SK-N-SH (cell line): ENCODE measurements at regions not wholly inside any gene's neighbourhood (a gene's known extent, or its start where the extent isn't known, plus 50 kb on each side); places are given as distances from the start of the nearest gene placed in this dataset.

Experiments used
- CTCF ChIA-PET: fragments of 300-600, 350-600 bp; formaldehyde crosslinking; extraction: SDS; loops from one replicate; lab custom pipeline; 2021; lab: Yijun Ruan, JAX
- POLR2A ChIA-PET: fragments of 350-600 bp; sonication (Branson Sonifier 250); formaldehyde crosslinking; extraction: SDS; loops from one replicate; lab custom pipeline; 2020; ENCODE audit warnings: antibody characterized with exemption, inconsistent platforms; lab: Yijun Ruan, JAX
- DNase-seq: peaks from one replicate; pipeline ENCODE4 v3.0.0; 2012
- H2AFZ ChIP-seq: fragments of 200-600 bp; sonication (generic); 2 replicates; pipeline ENCODE4 v1.8.1; 2016; ENCODE audit warnings: antibody characterized with exemption, mild to moderate bottlenecking, low read depth
- H3F3A ChIP-seq: fragments of 200-600 bp; sonication (generic); replicated peaks from 2 replicates; pipeline ENCODE3; 2016; ENCODE audit warnings: antibody characterized with exemption, mild to moderate bottlenecking; ENCODE audit not compliant: insufficient read depth
- H3K27ac ChIP-seq, 2 experiments: fragments of 200-500 bp in 1 of 2; fragments of 200-600 bp in 1 of 2; sonication (Bioruptor generic) in 1 of 2; sonication (generic), shearing (Covaris generic) in 1 of 2; 2 replicates each; pipeline versions ENCODE4 v1.5.1 to v1.6.1; 2014 to 2016; ENCODE audit warnings: low read depth in 2 of 2, inconsistent platforms in 1 of 2, low read length in 1 of 2, mild to moderate bottlenecking in 1 of 2, mixed read lengths in 1 of 2
- H3K27me3 ChIP-seq: fragments of 200-600 bp; sonication (generic), shearing (Covaris generic); 2 replicates; pipeline ENCODE4 v1.6.1; 2016; ENCODE audit warnings: mixed run types; ENCODE audit not compliant: insufficient read depth
- H3K36me3 ChIP-seq, 2 experiments: fragments of 200-500 bp in 1 of 2; fragments of 200-600 bp in 1 of 2; sonication (Bioruptor generic) in 1 of 2; sonication (generic) in 1 of 2; replicated peaks in 1 of 2; 2 replicates each; pipeline versions ENCODE3 to v1.5.1; 2014 to 2016; ENCODE audit warnings: low read length in 1 of 2, mild to moderate bottlenecking in 1 of 2; ENCODE audit not compliant: insufficient read depth in 2 of 2, control insufficient read depth in 1 of 2
- H3K4me1 ChIP-seq, 2 experiments: fragments of 200-500 bp in 1 of 2; fragments of 200-600 bp in 1 of 2; sonication (Bioruptor generic) in 1 of 2; sonication (generic), shearing (Covaris generic) in 1 of 2; 2 replicates each; pipeline versions ENCODE4 v1.5.1 to v1.6.1; 2014 to 2016; ENCODE audit warnings: low read depth in 1 of 2, low read length in 1 of 2, mixed run types in 1 of 2; ENCODE audit not compliant: insufficient read depth in 2 of 2, control insufficient read depth in 1 of 2
- H3K4me2 ChIP-seq: fragments of 200-600 bp; sonication (generic), shearing (Covaris generic); 2 replicates; pipeline ENCODE4 v1.6.1; 2017; ENCODE audit warnings: mixed run types
- H3K4me3 ChIP-seq, 2 experiments: fragments of 200-500 bp in 1 of 2; fragments of 200-600 bp in 1 of 2; sonication (Bioruptor generic) in 1 of 2; sonication (generic), shearing (Covaris generic) in 1 of 2; 2 replicates each; pipeline versions ENCODE4 v1.5.1 to v1.8.1; 2014 to 2016; ENCODE audit warnings: low read depth in 2 of 2, inconsistent platforms in 1 of 2, low read length in 1 of 2, mild to moderate bottlenecking in 1 of 2, mixed read lengths in 1 of 2, moderate library complexity in 1 of 2
- H3K79me2 ChIP-seq: fragments of 200-600 bp; sonication (generic); 2 replicates; pipeline ENCODE4 v1.8.1; 2017; ENCODE audit warnings: mild to moderate bottlenecking; ENCODE audit not compliant: insufficient read depth
- H3K9ac ChIP-seq: fragments of 200-600 bp; sonication (generic); 2 replicates; pipeline ENCODE4 v1.6.1; 2017; ENCODE audit warnings: mixed run types
- H3K9me2 ChIP-seq: fragments of 200-600 bp; sonication (generic); 2 replicates; pipeline ENCODE4 v1.6.1; 2017; ENCODE audit warnings: mixed run types
- H3K9me3 ChIP-seq: fragments of 200-600 bp; sonication (generic); 2 replicates; pipeline ENCODE4 v1.6.1; 2017; ENCODE audit warnings: mixed run types, mild to moderate bottlenecking, moderate library complexity
- H4K20me1 ChIP-seq: fragments of 200-600 bp; sonication (generic); 2 replicates; pipeline ENCODE4 v1.6.1; 2017; ENCODE audit warnings: mild to moderate bottlenecking, mixed run types; ENCODE audit not compliant: insufficient read depth
- CHD2 ChIP-seq: fragments of 150-350 bp; IDR thresholded peaks from 2 replicates; pipeline ENCODE4 v1.6.1; 2018; ENCODE audit warnings: low read length; ENCODE audit not compliant: partially characterized antibody
- ELF1 ChIP-seq: IDR thresholded peaks from 2 replicates; pipeline ENCODE4 v1.4.0; 2012
- FOXM1 ChIP-seq: IDR thresholded peaks from 2 replicates; pipeline ENCODE4 v1.4.0; 2012; ENCODE audit warnings: low read depth, mild to moderate bottlenecking
- GABPA ChIP-seq: IDR thresholded peaks from 2 replicates; pipeline ENCODE4 v1.4.0; 2012; ENCODE audit warnings: low read depth, mild to moderate bottlenecking
- IRF3 ChIP-seq: fragments of 150-350 bp; IDR thresholded peaks from 2 replicates; pipeline ENCODE4 v1.6.1; 2016; ENCODE audit warnings: mild to moderate bottlenecking, low read depth, low read length
- MAX ChIP-seq: IDR thresholded peaks from 2 replicates; pipeline ENCODE4 v1.4.0; 2012; ENCODE audit warnings: low read depth
- PBX3 ChIP-seq: IDR thresholded peaks from 2 replicates; pipeline ENCODE4; 2012
- RAD21 ChIP-seq: IDR thresholded peaks from 2 replicates; pipeline ENCODE4 v1.6.1; 2012; ENCODE audit warnings: mild to moderate bottlenecking, low read length
- TAF1 ChIP-seq: IDR thresholded peaks from 2 replicates; pipeline ENCODE4 v1.6.1; 2012; ENCODE audit warnings: low read depth, mild to moderate bottlenecking, low read length, moderate library complexity, borderline replicate concordance
- TCF12 ChIP-seq: IDR thresholded peaks from 2 replicates; pipeline ENCODE4 v1.4.0; 2012
- USF2 ChIP-seq: fragments of 150-350 bp; IDR thresholded peaks from 2 replicates; pipeline ENCODE4 v1.6.1; 2017; ENCODE audit warnings: antibody characterized with exemption, low read length, low read depth, borderline replicate concordance
- ZBTB33 ChIP-seq: IDR thresholded peaks from 2 replicates; pipeline ENCODE4 v1.4.0; 2012; ENCODE audit warnings: low read depth, borderline replicate concordance
- WGBS: methylation state at CpG from one replicate; pipeline ENCODE4 v1.1.6; 2017; ENCODE audit warnings: low lambda C conversion rate; 5-methylcytosine and 5-hydroxymethylcytosine counted together

- no peak overlapping the region for H3K4me3 ChIP-seq
- H3K27me3 ChIP-seq, result no peaks in the 10 kb centered on the region
- no peaks in the 10 kb centered on the region for H4K20me1 ChIP-seq
- no peaks in the 10 kb centered on the region for H3K79me2 ChIP-seq
- no peak overlapping the region for H3K27ac ChIP-seq
- DNase-seq, result no peak
- no peak overlapping the region for H2AFZ ChIP-seq
- H3K36me3 ChIP-seq, result no peaks in the 10 kb centered on the region
- H3K4me1 ChIP-seq, result no peaks in the 10 kb centered on the region
- TF ChIP-seq GABPA (no peak), RAD21 (peak; percentile 35)
- TF ChIP-seq, all 33 proteins: peak for 1
- no peak overlapping the region for H3K4me2 ChIP-seq
- H3K9ac ChIP-seq, result no peak overlapping the region
- no peaks in the 10 kb centered on the region for H3K9me2 ChIP-seq
- H3F3A ChIP-seq, result no peaks in the 10 kb centered on the region
- ChIA-PET POLR2A (no interaction called here), CTCF (no interaction called here)
- H3K9me3 ChIP-seq, result peaks cover 6% of the 10 kb centered on the region
- WGBS, result 43% methylated on average over 2 of the region's 2 CpGs
These were observed 821.6 kb downstream of the PDCD6IP start for GRCh38 chr3:34619990-34620389.

GRCh38 chr3:34626699-34627098 is 828.3 kb downstream of the PDCD6IP start:
- POLR2A ChIA-PET, result no interaction called here
- H3K4me2 ChIP-seq, result no peak overlapping the region
- TF ChIP-seq USF2 (no peak), TAF1 (no peak), PBX3 (no peak), TCF12 (no peak), IRF3 (no peak), RAD21 (no peak), ELF1 (no peak), FOXM1 (no peak), ZBTB33 (no peak), CHD2 (no peak), MAX (no peak)
- TF ChIP-seq, all 33 proteins: peak for 0
- Histone ChIP-seq H3K9ac (no peak overlapping the region), H3K79me2 (no peaks in the 10 kb centered on the region), H3K4me1 (no peaks in the 10 kb centered on the region), H3K27ac (no peak overlapping the region), H3K9me2 (no peaks in the 10 kb centered on the region), H4K20me1 (no peaks in the 10 kb centered on the region), H3K9me3 (peaks cover 13% of the 10 kb centered on the region; the same call in 1 of the 2 replicates), H3K27me3 (no peaks in the 10 kb centered on the region), H3K4me3 (no peak overlapping the region), H3F3A (no peaks in the 10 kb centered on the region), H2AFZ (no peak overlapping the region), H3K36me3 (no peaks in the 10 kb centered on the region)
- DNase-seq, result no peak
- CTCF ChIA-PET, result no interaction called here
